Pancreas (tissue), 10 donors: ENCODE measurements at regions not wholly inside any gene's neighbourhood (a gene's known extent, or its start where the extent isn't known, plus 50 kb on each side); places are given as distances from the start of the nearest gene placed in this dataset.

Experiments used
- ATAC-seq, 4 donors: fragments of 200-7000 bp; cut with Tn5 transposase; one replicate each; pipeline versions ENCODE4 v1.8.0 to v1.9.1; 2020; ENCODE audit warnings: mild to moderate bottlenecking in 4 of 4, moderate library complexity in 4 of 4
- DNase-seq, 6 donors: peaks; one replicate each; pipeline ENCODE4 v3.0.0-alpha.2; 2020
- FAIRE-seq: peaks from 2 replicates; lab custom pipeline; 2012; peaks lifted over from hg19 to GRCh38; lab: Jason Lieb, UNC
- H3K27ac ChIP-seq, 4 donors: fragments of 200-600 bp; sonication (generic); 1 replicate in 3 of 4; 2 replicates in 1 of 4; pipeline versions ENCODE4 v1.5.0 to v1.8.0; 2020
- H3K27me3 ChIP-seq, 4 donors: fragments of 200-600 bp; one replicate each; pipeline ENCODE4 v1.8.0; 2021
- H3K36me3 ChIP-seq, 3 donors: fragments of 200-600 bp; sonication (generic) in 1 of 3; one replicate each; pipeline versions ENCODE4 v1.5.0 to v1.8.0; 2020 to 2021
- H3K4me1 ChIP-seq, 3 donors: fragments of 200-600 bp; one replicate each; pipeline ENCODE4 v1.8.0; 2021
- H3K4me3 ChIP-seq, 4 donors: fragments of 200-600 bp; sonication (generic) in 2 of 4; one replicate each; pipeline versions ENCODE4 v1.5.0 to v1.8.0; 2020 to 2021
- H3K9me3 ChIP-seq, 4 donors: fragments of 200-600 bp; one replicate each; pipeline ENCODE4 v1.8.0; 2021
- CTCF ChIP-seq, 4 donors: fragments of 200-600 bp; sonication (generic) in 3 of 4; IDR thresholded peaks; one replicate each; pipeline versions ENCODE4 v1.5.0 to v1.8.0; 2021; ENCODE audit warnings: antibody characterized with exemption in 4 of 4
- WGBS, 2 donors: extraction: QIAGEN DNeasy Blood & Tissue Kit; methylation state at CpG; one replicate each; pipeline ENCODE4 v1.1.7; 2013; 5-methylcytosine and 5-hydroxymethylcytosine counted together
- intact Hi-C, 3 donors: fragments of 100-400 bp; cut with DNase I; formaldehyde crosslinking; loops; one replicate each; pipeline versions ENCODE4 v1.11.1 to v1.14.2; 2022
- donor health status: healthy with polysubstance abuse.
- donor health status: DM: no; HTN: no; CAD: no; lungs with moderate emphysema.
- donor health status: DM: no; HTN: no; CAD: no.
- donor health status: control.
- donor health status: control.
- donor health status: Bipolar disorder and iron deficiency.
- donor health status: DM: yes; HTN: yes; CAD: no.
- donor health status: DM: no; HTN: no; CAD: no.
- donor health status: DM: no; HTN: no; CAD: no.
- donor health status: DM: yes; HTN: yes; CAD: no.

- intact Hi-C loops: no loop called here
- H3K4me3 ChIP-seq: no peak overlapping the region
- ATAC-seq (no peak), DNase-seq (no peak), FAIRE-seq (no peak)
- WGBS, 2 donors: 78 to 81% methylated on average over 3 of the region's 3 CpGs
- no peak for TF ChIP-seq CTCF (IDR thresholded peaks at IDR 0.05)
- no peak overlapping the region for H3K27ac ChIP-seq
- H3K36me3 ChIP-seq: no peaks in the 10 kb centered on the region
- no peaks in the 10 kb centered on the region for H3K9me3 ChIP-seq
- H3K27me3 ChIP-seq: no peaks in the 10 kb centered on the region
- no peaks in the 10 kb centered on the region for H3K4me1 ChIP-seq
These were observed 286.5 kb upstream of the MARCKS start for GRCh38 chr6:113570641-113571040.

- Histone ChIP-seq H3K27me3 (no peaks in the 10 kb centered on the region), H3K9me3 (no peaks in the 10 kb centered on the region), H3K4me3 (no peak overlapping the region), H3K27ac (no peak overlapping the region), H3K4me1 (no peaks in the 10 kb centered on the region), H3K36me3 (no peaks in the 10 kb centered on the region)
- no peak for DNase-seq
- WGBS, 2 donors: 5 to 13% methylated on average over 4 of the region's 4 CpGs
- no peak for TF ChIP-seq CTCF (IDR thresholded peaks at IDR 0.05)
- no peak for FAIRE-seq
- ATAC-seq: peak in 3 of 4 donors; percentile 43 to 61 (median 49)
- intact Hi-C loops: no loop called here
These were observed 283.0 kb upstream of the MARCKS start for GRCh38 chr6:113574147-113574546.

DNA sequence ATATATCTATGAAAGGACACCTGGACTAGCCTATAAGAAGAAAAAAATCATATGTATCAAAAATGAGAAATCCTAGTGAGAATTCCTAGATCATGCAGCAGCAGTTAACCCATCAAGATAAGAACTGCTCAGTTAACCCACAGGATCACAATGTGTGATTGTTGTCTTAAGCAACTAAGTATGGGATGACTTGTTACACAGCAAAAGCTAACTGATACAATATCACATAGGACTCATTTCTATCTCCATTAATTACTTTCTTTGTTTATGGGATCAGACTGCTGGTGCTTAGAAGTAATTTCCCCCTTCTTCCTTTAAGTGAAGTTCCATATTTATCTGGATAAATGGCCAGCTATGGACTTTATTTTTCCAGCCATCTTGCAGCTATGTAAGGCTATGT lies 280.8 kb upstream of the MARCKS start:
- Histone ChIP-seq H3K4me1 (no peaks in the 10 kb centered on the region), H3K36me3 (no peaks in the 10 kb centered on the region), H3K27ac (no peak overlapping the region), H3K9me3 (no peaks in the 10 kb centered on the region), H3K27me3 (no peaks in the 10 kb centered on the region), H3K4me3 (no peak overlapping the region)
- FAIRE-seq: no peak
- ATAC-seq: no peak
- intact Hi-C loops: no loop called here
- no peak for DNase-seq
- TF ChIP-seq CTCF (IDR thresholded peaks at IDR 0.05): no peak

DNA sequence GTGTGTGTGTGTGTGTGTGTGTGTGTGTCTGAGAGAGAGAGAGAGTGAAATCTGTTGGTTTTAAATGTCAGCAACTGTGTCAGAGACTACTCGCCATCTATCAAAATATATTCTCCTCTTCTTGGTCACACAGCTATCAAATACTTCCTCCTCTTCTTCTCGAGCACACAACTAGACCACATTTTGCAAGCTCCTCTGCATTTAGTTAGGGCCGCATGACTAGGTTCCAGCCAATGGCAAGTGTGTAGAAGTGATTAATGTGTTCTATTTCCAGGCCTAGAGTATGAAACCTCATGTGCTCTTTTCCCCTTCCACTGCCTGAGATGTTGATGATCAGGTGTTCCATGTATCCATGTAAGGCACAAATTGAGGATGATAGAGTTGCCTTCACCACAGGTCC lies 278.5 kb upstream of the MARCKS start:
- no peak for FAIRE-seq
- Histone ChIP-seq H3K4me3 (no peak overlapping the region), H3K27ac (no peak overlapping the region), H3K4me1 (no peaks in the 10 kb centered on the region), H3K9me3 (no peaks in the 10 kb centered on the region), H3K36me3 (no peaks in the 10 kb centered on the region), H3K27me3 (no peaks in the 10 kb centered on the region)
- ATAC-seq: no peak
- no peak for TF ChIP-seq CTCF (IDR thresholded peaks at IDR 0.05)
- DNase-seq: no peak
- intact Hi-C loops: no loop called here
- WGBS, 2 donors: 88 to 97% methylated on average over 3 of the region's 3 CpGs

- 63 to 75% methylated on average over 4 of the region's 4 CpGs for WGBS, 2 donors
- Histone ChIP-seq H3K27me3 (no peaks in the 10 kb centered on the region), H3K4me3 (no peak overlapping the region), H3K4me1 (no peaks in the 10 kb centered on the region), H3K27ac (no peak overlapping the region), H3K36me3 (no peaks in the 10 kb centered on the region), H3K9me3 (no peaks in the 10 kb centered on the region)
- ATAC-seq (peak in 2 of 4 donors; percentile 32 to 41), DNase-seq (no peak), FAIRE-seq (no peak)
- no peak for TF ChIP-seq CTCF (IDR thresholded peaks at IDR 0.05)
- intact Hi-C loops: no loop called here
These were observed 272.4 kb upstream of the MARCKS start for GRCh38 chr6:113584767-113585166.
